CD4-positive, alpha-beta T cell treated with Interleukin-21 for 1 hour (primary cell): ENCODE measurements at regions not wholly inside any gene's neighbourhood (a gene's known extent, or its start where the extent isn't known, plus 50 kb on each side); places are given as distances from the start of the nearest gene placed in this dataset.

Experiments
- DNase-seq: peaks from one replicate; pipeline ENCODE4 v3.0.0-alpha.2; 2020

- DNase-seq: no peak
These were observed 99.4 kb upstream of the FRMD6 start for GRCh38 chr14:51552275-51552674.

DNA sequence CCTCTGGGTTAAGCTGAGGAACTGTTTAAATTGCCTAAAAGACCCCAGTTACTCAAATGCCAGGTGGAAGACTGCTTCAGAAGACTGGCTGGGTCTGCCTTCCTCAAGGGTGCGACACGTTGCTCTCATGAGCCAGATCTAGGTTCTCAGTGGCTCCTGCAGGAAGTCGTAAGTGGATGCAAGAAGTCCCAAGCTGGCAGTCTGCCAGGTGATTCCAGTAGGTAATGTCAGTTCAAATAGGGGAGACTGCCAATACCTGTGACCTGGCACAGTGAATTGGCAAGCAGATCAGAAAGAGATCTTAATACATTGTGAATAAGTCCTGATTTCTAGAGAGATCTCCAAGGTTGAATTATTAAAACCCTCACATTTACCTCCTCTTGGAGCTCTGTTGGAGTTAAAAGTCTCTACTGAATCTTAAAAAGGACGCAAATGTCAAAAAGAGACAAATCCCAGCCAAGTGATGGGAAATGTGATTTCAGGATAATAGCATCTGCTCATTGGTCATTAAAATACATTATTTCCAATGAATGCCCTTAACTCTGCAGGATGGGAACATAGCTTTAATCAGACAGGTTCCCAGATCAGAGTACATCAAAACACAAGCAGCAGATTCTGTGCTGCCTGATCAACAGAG, 98.8 kb upstream of the FRMD6 start:
- no peak for DNase-seq

DNA sequence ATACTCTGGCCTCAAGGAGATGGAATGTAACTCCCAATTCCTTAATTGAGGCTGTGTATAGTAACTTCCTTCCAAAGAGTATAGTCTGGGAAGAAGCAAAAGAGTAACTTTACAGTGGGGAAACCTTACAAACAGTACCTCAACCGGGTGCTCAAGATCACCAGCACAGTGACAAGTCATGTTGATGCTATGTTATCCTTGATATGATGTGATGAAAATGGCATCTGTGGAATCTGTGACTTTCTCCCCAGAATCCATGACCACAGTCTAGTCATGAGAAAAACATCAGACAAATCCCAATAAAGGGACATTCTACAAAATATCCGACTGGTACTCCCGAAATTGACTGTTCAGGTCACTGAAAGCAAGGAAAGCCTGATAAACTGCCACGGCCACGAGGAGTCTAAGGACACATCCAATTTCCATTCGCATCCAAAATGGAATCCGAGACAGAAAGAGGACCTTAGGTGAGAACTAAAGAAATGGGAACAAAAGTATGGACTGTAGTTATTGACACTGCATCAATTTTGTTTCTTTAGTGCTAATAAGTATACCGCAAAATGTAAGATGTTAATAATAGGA, 97.3 kb upstream of the FRMD6 start:
- no peak for DNase-seq

- DNase-seq: no peak
These were observed 96.8 kb upstream of the FRMD6 start for GRCh38 chr14:51554953-51555352.

GRCh38 chr14:51561141-51561540, 90.6 kb upstream of the FRMD6 start:
- no peak for DNase-seq

- DNase-seq: no peak
These were observed 88.9 kb upstream of the FRMD6 start for GRCh38 chr14:51562816-51563215.

GRCh38 chr14:51563560-51563959, 88.2 kb upstream of the FRMD6 start:
- DNase-seq: no peak

DNA sequence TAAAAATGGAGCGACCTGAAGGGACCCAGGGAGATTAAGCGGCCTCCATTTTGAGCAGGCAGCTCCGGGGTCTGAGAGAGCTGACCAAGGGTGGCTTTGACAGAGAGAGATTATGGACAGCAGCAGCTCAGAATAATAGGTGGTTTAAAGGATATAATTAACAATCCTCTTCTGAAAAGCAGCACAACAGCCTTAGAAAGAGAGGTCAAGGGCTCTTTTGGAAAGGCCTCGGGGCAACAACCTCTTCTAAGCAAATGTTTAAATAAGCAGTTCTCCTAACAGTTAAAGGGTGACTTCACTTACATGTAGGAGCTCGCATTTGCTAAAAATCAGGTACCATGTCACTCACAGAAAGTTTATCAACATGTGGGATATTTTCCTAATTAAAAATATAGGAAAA, 87.2 kb upstream of the FRMD6 start:
- no peak for DNase-seq

DNA sequence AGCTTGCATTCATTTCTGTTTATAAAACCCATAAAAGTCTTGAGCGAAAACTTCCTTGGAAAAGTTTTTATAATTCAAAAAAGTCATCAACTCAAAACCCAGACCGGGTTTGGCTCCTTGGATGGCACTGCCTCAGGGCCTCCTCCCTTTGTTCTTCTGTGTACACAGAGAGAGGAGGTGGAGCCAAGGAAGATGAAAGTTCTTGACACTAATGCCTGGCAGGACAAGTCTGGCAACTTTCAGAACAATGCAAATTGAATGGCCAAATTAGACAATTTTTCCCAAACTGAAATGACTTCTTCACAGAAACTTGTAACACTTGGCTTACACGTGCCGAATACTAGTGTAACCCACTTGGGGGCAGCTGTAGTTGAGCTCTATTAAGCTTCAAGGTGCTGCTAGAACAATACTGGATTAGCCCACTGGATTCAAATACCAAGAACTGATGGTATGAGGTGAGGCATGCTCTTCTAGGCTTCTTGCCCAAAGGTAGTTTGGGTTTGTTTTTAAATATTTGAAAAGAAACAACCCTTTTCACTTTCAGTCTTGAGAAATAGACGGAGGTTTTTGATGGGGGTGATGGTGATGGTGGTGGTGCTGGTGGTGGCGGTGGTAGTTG, 86.6 kb upstream of the FRMD6 start:
- no peak for DNase-seq

DNA sequence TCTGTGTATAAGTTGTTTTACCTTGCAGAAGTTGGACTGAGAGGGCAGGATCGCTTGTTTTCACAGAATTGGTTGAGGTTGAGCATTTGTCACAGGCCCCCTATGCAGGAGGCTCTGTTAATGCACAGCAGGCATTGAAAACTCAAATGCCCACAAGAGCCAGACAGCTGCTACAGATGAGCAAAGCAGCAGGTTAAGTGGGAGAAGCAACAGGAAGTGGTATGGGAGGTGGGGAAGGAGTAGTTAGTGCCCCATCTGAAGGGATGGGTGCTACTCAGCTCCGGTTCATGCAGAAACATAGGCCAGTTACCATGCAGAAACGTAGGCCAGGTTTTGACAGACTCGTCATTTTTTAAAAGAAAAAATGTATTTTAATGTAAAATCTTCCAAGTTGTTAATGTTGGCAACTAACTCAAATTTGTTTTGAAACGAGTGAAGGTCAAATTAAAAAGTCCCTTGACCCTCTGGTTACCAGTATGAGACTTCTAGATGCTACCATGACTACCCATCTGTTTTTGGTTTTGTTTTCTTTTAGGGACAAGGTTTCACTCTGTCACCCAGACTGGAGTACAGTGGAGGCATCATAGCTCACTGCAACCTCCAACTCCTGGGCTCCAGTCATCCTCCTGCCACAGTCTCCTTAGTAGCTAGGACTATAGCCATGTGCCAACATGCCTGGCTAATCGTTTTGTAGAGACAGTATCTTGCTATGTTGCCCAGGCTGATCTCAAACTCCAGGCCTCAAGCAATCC, 84.7 kb upstream of the FRMD6 start:
- DNase-seq: no peak

- DNase-seq: no peak
These were observed 83.3 kb upstream of the FRMD6 start for GRCh38 chr14:51568366-51568765.

DNA sequence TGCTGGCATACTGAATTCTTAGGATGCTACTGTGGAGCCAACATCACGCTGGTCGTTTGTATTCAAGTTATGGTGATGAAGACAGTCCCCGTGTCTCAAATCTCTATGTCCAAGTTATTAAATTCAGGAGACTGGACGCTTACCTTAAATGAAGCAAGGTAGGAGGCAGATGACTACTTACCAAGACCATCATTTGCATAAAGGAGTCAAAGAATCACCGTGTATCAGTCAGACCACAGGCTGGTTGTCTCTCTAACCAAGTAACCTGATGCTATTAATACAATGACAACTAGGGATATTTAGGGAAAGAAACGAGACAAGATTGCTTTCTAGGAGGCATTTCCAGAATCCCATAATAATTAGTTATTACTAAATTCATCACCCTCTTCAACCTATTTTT, 78.1 kb upstream of the FRMD6 start:
- DNase-seq: no peak

DNA sequence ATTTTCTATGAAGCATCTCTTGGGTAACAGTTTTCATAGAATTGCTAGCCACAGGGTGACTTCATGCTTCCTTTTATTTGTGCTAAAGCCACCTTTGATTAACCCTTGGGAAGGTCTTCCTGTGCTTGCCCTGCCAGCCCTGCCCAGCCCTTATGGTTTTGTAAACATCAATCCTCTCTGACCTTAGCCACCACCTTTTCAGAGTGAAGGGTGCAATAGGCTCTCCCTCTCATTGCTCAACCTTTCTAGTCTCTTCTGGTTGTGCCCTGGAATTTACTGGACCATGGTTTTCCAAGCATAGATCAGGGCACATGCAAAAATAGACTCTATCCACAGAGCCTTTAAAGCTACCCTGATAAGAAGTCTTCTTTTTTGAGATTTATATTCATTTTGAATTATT, 77.7 kb upstream of the FRMD6 start:
- DNase-seq: no peak

DNA sequence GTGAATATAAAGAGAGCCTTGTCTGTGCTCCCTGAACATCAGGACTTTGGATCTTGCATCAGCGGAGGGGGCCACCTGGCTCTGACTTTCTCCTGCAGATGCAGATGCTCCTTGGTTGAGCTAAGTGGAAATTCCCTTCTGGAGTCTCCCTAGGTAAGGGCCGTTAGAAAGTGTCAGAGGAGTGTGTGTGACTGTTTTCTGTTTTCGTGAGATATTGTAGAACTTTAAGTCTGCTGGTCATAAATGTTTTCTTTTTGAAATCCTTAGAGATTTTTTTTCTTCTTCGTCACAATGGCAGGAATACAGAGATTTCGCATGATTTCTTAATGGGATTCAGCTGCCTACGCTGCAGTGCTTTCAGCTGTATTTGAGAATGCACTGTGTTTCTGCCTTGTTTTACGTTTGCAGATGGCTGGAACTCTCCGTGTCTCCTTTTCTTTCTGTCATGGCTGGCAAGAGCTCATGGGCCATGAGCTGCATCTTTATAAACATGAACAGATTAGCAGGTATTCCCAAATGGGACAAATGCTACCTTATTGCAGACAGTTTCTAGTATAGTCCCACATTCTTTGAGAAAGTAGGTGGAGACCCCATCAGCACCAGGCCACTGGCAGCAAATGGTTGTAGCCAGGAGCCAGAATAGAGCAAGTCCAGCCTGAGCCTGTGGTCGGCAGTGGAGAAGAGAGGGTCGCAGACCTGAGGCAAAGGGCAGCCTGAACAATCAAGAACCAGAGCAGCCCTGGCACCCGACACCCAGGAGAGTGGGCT, 76.2 kb upstream of the FRMD6 start:
- no peak for DNase-seq

- no peak for DNase-seq
These were observed 75.6 kb upstream of the FRMD6 start for GRCh38 chr14:51576117-51576430.

GRCh38 chr14:51576879-51577278, 74.8 kb upstream of the FRMD6 start:
- no peak for DNase-seq

DNA sequence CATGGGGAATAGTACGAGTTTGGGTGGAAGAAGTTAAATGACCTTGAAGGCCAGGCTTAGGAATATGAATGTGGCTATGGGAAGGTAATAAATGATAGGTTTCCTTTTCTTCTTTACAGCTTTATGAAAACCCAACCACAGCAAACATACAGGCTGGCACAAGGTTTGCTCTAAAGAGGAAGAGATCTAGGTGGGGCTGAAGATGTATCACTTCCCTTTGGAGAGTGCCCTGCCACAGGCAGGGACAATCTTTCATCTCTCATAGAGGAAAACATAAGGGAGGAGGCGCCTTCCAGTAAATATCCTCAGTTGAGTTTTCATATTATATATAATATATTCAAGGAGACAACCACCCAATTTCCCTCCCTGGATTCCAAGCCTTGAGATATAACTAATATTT, 72.9 kb upstream of the FRMD6 start:
- DNase-seq: no peak

GRCh38 chr14:51581017-51581881, 70.5 kb upstream of the FRMD6 start:
- no peak for DNase-seq

DNA sequence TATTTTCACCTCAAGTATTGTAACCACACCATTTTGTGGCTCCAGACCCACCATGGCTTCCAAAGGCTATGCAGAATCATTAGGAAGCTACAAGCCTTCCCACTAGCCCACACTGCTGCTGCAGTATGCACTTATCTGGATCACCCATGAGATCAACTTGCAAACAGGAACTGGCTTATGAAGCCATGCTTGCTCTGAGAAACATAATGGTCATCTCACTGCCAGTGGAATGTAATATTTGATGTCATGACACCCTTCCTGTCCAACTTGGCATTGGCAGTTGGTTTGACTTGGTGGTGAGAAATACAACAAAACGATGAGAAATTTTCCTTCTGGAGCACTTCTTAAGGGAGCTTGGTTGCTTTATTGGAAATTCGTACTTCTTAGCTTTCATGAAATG, 69.3 kb upstream of the FRMD6 start:
- no peak for DNase-seq

DNA sequence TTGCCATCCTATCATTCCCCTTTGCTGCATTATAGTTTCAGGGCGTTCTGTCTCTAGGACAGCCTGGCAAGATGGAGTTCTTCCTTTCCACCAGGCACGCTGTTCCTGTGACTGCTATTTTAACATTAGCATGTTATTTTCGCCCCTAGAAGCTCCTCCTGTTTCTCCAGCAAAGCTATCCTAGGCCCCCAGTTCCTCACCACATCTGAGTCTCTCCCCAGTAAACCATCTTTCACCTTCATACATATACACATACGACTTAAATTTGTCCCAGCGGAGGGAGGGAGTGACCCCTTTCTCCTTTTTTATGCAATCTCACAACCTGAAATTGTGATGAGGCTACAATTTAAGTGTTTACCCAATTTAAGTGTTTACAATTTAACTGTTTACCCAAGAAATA, 66.7 kb upstream of the FRMD6 start:
- no peak for DNase-seq

GRCh38 chr14:51592836-51593235, 58.9 kb upstream of the FRMD6 start:
- DNase-seq: no peak

- no peak for DNase-seq
These were observed 58.3 kb upstream of the FRMD6 start for GRCh38 chr14:51593397-51593796.
